RCC 7860 (cell line): ENCODE measurements at regions not wholly inside any gene's neighbourhood (a gene's known extent, or its start where the extent isn't known, plus 50 kb on each side); places are given as distances from the start of the nearest gene placed in this dataset.
A peak's percentile ranks its signal among the peaks of the same experiment; 100 is the strongest.

ENCODE experiments used
- DNase-seq: peaks from one replicate; pipeline ENCODE4 v3.0.0-alpha.2; 2015; ENCODE audit warnings: low spot score
- FAIRE-seq: peaks from 2 replicates; lab custom pipeline; 2012; peaks lifted over from hg19 to GRCh38; lab: Jason Lieb, UNC

- DNase-seq (no peak), FAIRE-seq (no peak)
These were observed 166.5 kb upstream of the RGMB start for GRCh38 chr5:98606961-98607360.

- FAIRE-seq, result no peak
- no peak for DNase-seq
These were observed 165.4 kb upstream of the RGMB start for GRCh38 chr5:98608052-98608451.

DNA sequence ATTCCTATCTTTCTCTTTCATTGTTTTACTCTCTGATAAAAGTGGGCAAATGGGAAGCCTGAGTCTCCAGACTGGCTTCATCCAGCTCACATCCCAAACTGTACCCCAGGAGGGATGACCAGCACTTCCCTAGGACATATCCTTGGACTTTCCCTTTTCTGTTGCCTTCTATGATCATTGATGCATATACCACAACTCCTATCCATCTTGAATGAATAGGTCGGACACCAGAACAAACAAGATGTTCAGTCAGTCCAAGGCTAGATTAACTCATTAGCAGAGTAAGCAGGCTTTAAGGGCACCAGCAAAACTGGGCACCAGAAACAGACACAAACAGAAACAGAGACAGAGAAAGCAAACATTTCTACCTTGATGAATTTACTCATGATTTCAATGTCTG is 159.1 kb upstream of the RGMB start:
- FAIRE-seq (no peak), DNase-seq (peak; percentile 4)

GRCh38 chr5:98621821-98622220 is 151.6 kb upstream of the RGMB start:
- DNase-seq (no peak), FAIRE-seq (no peak)

DNA sequence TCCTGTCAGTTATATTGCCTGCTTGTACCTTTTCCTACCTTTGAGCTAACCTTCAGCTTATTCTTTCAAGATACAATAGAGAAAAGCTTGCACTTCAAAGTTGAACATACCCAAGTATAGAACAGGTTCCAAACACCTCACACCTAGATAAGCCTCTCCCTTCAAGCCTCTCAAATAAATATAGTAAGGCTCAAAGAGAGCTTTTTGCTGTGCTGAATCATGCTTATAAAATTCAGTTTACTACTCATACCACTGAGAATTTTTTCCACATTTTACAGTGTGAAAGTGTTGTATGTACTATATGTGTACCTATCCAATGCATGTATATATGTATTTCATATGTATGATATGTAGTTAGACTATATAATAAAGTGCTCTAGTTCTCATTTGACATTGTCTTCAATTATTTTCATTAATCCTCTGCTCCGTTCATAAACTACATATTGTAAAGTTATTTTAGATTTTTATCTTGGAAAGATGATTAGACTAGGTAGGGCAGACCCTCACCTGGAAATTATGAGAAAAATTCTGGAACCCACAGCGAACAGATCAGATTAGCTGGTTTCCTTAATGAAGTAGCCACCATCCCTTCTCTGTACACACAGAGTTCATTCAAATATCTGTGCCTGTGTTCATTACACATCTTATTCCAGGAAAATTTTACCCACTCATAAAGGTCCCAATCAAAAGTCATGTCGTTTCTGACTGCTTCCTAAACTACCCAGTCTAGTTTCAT is 149.2 kb upstream of the RGMB start:
- FAIRE-seq, result no peak
- no peak for DNase-seq

- FAIRE-seq (no peak), DNase-seq (no peak)
These were observed 146.3 kb upstream of the RGMB start for GRCh38 chr5:98627121-98627520.

DNA sequence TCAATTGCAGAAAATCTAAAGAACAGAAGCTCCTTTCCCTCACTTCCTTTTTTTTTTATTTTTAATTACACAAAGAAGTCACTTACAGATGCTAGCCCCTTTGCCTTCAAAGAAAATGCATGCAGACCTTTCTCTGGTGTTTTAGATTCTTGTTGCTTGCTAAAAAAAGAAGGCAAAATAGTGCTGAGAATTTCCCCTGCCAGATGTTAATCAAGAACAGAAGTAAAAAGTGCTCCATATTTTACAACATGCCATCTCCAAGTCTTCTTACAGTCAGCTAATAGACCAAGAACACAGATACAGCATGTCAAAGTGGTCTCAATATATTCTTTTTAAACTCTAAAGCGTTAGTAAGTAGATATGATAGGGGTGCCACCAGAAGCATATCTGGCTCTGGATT is 142.8 kb upstream of the RGMB start:
- no peak for DNase-seq
- FAIRE-seq, result no peak

GRCh38 chr5:98631311-98632054 is 142.0 kb upstream of the RGMB start:
- DNase-seq (peak; percentile 44), FAIRE-seq (no peak)

DNA sequence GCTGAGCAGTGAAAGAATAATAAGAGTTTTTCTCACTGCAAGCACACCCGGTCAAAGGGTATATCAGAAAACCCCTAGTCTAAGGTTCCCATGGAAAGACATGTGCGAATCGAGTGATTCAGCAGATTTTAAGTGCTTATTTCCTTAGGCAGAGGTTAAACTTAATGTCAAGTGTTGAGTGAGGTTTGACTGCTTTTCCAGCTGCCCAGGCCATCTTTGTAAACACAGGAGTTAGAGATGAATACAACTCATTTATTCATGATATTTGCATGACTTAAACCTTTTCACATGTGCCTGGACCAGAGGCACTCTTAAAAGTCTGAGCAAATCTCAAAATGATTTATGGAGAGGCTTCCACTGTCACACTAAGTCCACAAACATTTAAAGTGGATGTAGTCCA is 137.8 kb upstream of the RGMB start:
- DNase-seq (no peak), FAIRE-seq (no peak)

- FAIRE-seq (no peak), DNase-seq (no peak)
These were observed 136.3 kb upstream of the RGMB start for GRCh38 chr5:98637116-98637515.

- DNase-seq, result no peak
These were observed 135.9 kb upstream of the RGMB start for GRCh38 chr5:98637557-98637956.

GRCh38 chr5:98638111-98638510 is 135.4 kb upstream of the RGMB start:
- FAIRE-seq (no peak), DNase-seq (no peak)

More at GRCh38 chr5:98637557-98637956, 135.9 kb upstream of the RGMB start:
- FAIRE-seq, result no peak

DNA sequence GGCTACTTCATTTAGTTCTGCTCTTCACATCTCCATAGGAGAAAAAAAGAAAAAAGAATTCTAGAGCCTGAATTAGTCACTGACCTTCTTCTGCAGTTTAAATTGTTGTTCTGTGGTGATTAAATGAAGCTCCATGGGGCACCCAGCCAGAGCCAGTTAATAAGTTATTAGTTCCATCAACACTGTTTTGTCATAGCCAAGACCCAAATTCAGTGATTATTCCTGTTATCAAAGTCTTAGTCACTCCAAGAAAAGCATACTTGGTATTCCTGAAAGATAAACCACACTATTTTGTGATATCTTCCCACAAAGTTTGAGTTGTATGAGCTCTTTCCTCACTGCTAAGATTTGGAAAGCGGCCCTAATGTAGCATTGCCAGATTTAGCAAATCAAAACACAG is 134.8 kb upstream of the RGMB start:
- FAIRE-seq (peak; percentile 83), DNase-seq (peak; percentile 77)

- no peak for FAIRE-seq
- no peak for DNase-seq
These were observed 134.2 kb upstream of the RGMB start for GRCh38 chr5:98639274-98639673.

GRCh38 chr5:98641671-98642070 is 131.8 kb upstream of the RGMB start:
- FAIRE-seq (no peak), DNase-seq (no peak)

- no peak for FAIRE-seq
- no peak for DNase-seq
These were observed 129.9 kb upstream of the RGMB start for GRCh38 chr5:98643569-98643968.

DNA sequence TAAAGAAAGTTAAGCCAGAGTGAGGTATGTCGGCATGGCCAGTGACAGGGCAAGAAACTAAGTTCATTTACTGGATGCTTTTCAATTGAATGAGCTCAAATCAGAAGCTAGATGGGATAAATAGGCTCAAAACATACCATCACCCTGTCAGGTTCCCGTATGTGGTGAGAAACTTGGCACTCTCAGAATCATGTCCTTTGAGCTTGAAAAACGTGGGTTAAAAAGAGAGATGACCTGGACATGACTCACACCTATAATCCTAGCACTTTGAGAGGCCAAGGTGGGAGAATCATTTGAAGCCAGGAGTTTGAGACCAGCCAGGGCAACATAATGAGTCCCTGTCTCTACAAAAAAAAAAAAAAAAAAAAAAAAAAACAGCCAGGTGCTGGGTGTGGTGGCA is 121.7 kb upstream of the RGMB start:
- DNase-seq (no peak), FAIRE-seq (no peak)

DNA sequence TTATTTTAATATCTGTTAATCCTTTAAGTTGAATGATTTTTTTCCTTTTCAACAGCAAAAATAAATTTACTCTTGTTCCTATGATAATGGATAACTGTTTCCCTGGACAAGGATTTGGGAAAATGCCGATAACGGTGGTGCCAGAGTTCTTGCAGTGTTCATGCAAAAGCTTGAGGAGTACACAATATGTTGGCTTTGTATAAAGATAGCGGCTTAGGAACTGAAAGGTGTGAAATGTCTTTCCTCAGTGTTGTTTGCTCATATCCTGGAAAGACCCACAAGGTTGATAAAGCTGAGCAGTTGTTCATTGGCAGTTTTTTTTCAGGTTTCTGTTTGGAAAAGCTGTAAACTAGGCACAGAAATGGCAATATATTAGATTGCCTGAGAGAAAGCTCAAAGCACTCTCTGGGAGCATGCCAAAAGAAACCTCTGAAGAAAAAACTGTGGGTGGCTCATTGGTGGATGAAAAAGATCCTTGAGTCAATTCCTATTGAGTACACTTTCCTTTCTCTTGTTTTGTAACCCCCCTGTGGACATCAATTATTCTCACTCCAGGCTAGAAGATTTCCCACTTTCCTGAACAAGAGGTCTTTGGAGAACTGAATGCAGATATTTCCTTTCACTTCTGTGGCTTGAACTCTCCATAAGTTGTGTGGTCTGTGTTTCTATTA is 117.2 kb upstream of the RGMB start:
- no peak for FAIRE-seq
- DNase-seq, result no peak

DNA sequence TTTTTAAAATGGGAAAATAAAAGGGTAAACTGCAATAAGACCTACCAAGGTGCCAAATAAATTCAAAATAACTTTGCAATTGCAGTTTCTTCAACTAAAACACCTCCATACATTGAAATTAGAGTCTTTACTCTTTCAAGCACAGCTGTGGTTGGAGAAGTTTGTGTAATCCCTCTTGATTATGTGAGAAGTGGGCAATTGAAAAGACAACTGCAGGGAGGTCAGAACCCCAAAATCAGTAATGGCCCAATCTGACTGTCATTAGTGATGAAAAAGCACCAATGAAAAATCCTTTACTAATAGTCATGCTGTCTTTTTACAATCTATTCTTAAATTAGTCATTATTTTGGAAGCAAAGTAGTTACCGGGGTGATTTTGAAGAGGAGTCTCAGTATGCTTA is 116.7 kb upstream of the RGMB start:
- FAIRE-seq (no peak), DNase-seq (no peak)

- FAIRE-seq (no peak), DNase-seq (no peak)
These were observed 115.9 kb upstream of the RGMB start for GRCh38 chr5:98657559-98657958.

DNA sequence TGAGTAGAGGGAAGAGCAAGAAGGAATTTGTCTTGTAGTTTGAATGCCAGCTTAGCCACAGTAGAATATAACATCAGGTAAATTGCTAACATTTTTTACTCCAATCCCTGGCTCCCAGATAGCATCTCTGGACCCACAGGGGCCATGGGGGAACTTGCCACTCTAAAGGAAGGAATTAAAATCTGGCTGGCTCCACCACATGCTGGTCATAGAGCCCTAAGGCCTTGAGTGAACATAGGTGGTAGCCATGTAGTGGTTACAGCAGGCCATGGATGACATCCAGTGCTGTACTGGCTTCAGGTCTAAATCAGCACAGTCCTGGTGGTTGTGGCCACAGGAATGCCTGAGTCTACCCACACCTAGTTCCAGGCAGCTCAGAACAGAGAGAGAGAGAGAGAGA is 109.9 kb upstream of the RGMB start:
- DNase-seq, result no peak
- FAIRE-seq, result no peak

DNA sequence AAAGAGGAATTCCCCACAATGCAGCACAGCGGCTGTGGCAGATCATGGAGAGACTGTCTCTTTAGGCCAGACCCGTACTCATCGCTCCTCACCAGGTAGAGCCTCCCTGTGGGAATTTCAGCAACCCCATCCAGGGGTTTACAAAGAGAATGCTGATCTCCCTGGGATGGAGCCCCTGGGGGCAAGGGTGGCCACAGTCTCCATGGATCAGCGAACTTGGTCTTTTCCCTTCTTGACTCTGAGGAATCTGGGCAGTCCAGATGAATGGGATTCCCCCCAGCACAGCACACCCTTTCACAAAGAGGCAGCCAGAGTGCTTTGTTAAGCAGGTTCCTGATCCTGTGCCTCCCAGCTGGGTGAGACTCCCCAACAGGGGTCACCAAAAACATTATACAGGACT is 108.7 kb upstream of the RGMB start:
- DNase-seq (no peak), FAIRE-seq (no peak)
